ENCODE measurements at regions not wholly inside any gene's neighbourhood (a gene's known extent, or its start where the extent isn't known, plus 50 kb on each side); places are given as distances from the start of the nearest gene placed in this dataset.

- Histone ChIP-seq H3K36me3 (ENCODE audit: control insufficient read depth in 2 of 3, insufficient read depth in 3 of 3, low read length in 3 of 3) (no peaks in the 10 kb centered on the region), H3K4me3 (ENCODE audit: low read length) (no peak overlapping the region), H3K9me3 (ENCODE audit: control insufficient read depth in 2 of 3, low read length in 3 of 3) (peaks cover 0 to 9% (median 0%) of the 10 kb centered on the region in 3 experiments), H3K27me3 (ENCODE audit: control insufficient read depth in 2 of 2, insufficient read depth in 2 of 2, low read length in 2 of 2) (peaks cover 0 to 9% of the 10 kb centered on the region in 2 donors), H3K27ac (ENCODE audit: low read depth, low read length) (no peak overlapping the region), H3K4me1 (ENCODE audit: control insufficient read depth in 2 of 2, insufficient read depth in 2 of 2, low read length in 2 of 2) (no peaks in the 10 kb centered on the region)
- H3K9me3 Mint-ChIP-seq, result peaks cover 0 to 30% (median 15%) of the 10 kb centered on the region in 11 donors
- DNase-seq (no peak), ATAC-seq (no peak)
- ChIA-PET POLR2A (no interaction called here), CTCF (no interaction called here)
- intact Hi-C loops (cut with micrococcal nuclease), result no loop called here
- H3K4me1 Mint-ChIP-seq, result peaks cover 0 to 6% (median 0%) of the 10 kb centered on the region in 7 donors
- peaks cover 14 to 73% (median 58%) of the 10 kb centered on the region in 5 donors for H3K27me3 Mint-ChIP-seq
- H3K27ac Mint-ChIP-seq, result no peak overlapping the region
- H3K36me3 Mint-ChIP-seq, result peaks cover 0 to 14% (median 3%) of the 10 kb centered on the region in 5 donors
- no peak overlapping the region for H3K4me3 Mint-ChIP-seq
Measured at GRCh38 chr19:5392486-5392885, 51.9 kb upstream of the PTPRS start.

GRCh38 chr19:5393088-5393487 lies 52.5 kb upstream of the PTPRS start:
- CTCF ChIA-PET, result no interaction called here
- Mint-ChIP-seq H3K9me3 (peaks cover 0 to 24% (median 12%) of the 10 kb centered on the region in 11 donors), H3K27ac (no peak overlapping the region)

GRCh38 chr19:5394551-5395505 lies 54.2 kb upstream of the PTPRS start:
- H3K4me3 ChIP-seq (ENCODE audit: low read length), result no peak overlapping the region
- CTCF ChIA-PET, result interaction anchor here (0.6 kb wide), 1 partner anchor 183 kb away, joined by 3 read pairs; no protein-coding TSS in a partner anchor
- Mint-ChIP-seq H3K4me3 (no peak overlapping the region), H3K36me3 (peaks cover 0 to 10% (median 0%) of the 10 kb centered on the region in 5 donors), H3K27ac (no peak overlapping the region), H3K9me3 (peaks cover 0 to 11% (median 6%) of the 10 kb centered on the region in 11 donors), H3K4me1 (peaks cover 0 to 9% (median 0%) of the 10 kb centered on the region in 7 donors), H3K27me3 (peaks cover 18 to 83% (median 65%) of the 10 kb centered on the region in 5 donors)
- no peaks in the 10 kb centered on the region for H3K36me3 ChIP-seq (ENCODE audit: control insufficient read depth in 2 of 3, insufficient read depth in 3 of 3, low read length in 3 of 3)
- intact Hi-C loops (cut with micrococcal nuclease), result no loop called here
- POLR2A ChIA-PET, result no interaction called here
- H3K27me3 ChIP-seq (ENCODE audit: control insufficient read depth in 2 of 2, insufficient read depth in 2 of 2, low read length in 2 of 2), result peaks cover 0 to 9% of the 10 kb centered on the region in 2 donors
- no peak for DNase-seq
- no peak overlapping the region for H3K27ac ChIP-seq (ENCODE audit: low read depth, low read length)
- peaks cover 0 to 7% (median 0%) of the 10 kb centered on the region in 3 experiments for H3K9me3 ChIP-seq (ENCODE audit: control insufficient read depth in 2 of 3, low read length in 3 of 3)
- H3K4me1 ChIP-seq (ENCODE audit: control insufficient read depth in 2 of 2, insufficient read depth in 2 of 2, low read length in 2 of 2), result no peaks in the 10 kb centered on the region
- ATAC-seq, result no peak

More at GRCh38 chr19:5393088-5393487, 52.5 kb upstream of the PTPRS start:
- Histone ChIP-seq H3K27me3 (ENCODE audit: control insufficient read depth in 2 of 2, insufficient read depth in 2 of 2, low read length in 2 of 2) (peaks cover 0 to 9% of the 10 kb centered on the region in 2 donors), H3K36me3 (ENCODE audit: control insufficient read depth in 2 of 3, insufficient read depth in 3 of 3, low read length in 3 of 3) (no peaks in the 10 kb centered on the region), H3K4me3 (ENCODE audit: low read length) (no peak overlapping the region), H3K9me3 (ENCODE audit: control insufficient read depth in 2 of 3, low read length in 3 of 3) (peaks cover 0 to 9% (median 0%) of the 10 kb centered on the region in 3 experiments), H3K27ac (ENCODE audit: low read depth, low read length) (no peak overlapping the region), H3K4me1 (ENCODE audit: control insufficient read depth in 2 of 2, insufficient read depth in 2 of 2, low read length in 2 of 2) (no peaks in the 10 kb centered on the region)
- H3K36me3 Mint-ChIP-seq, result peaks cover 0 to 14% (median 3%) of the 10 kb centered on the region in 5 donors
- ATAC-seq (no peak), DNase-seq (no peak)
- POLR2A ChIA-PET, result no interaction called here
- peaks cover 0 to 8% (median 0%) of the 10 kb centered on the region in 7 donors for H3K4me1 Mint-ChIP-seq
- H3K4me3 Mint-ChIP-seq, result no peak overlapping the region
- intact Hi-C loops (cut with micrococcal nuclease), result no loop called here
- H3K27me3 Mint-ChIP-seq, result peaks cover 17 to 73% (median 58%) of the 10 kb centered on the region in 5 donors

- intact Hi-C loops (cut with micrococcal nuclease), result no loop called here
- H3K27me3 Mint-ChIP-seq, result peaks cover 18 to 84% (median 65%) of the 10 kb centered on the region in 5 donors
- no peak overlapping the region for H3K27ac Mint-ChIP-seq
- peaks cover 0 to 9% of the 10 kb centered on the region in 2 donors for H3K27me3 ChIP-seq (ENCODE audit: control insufficient read depth in 2 of 2, insufficient read depth in 2 of 2, low read length in 2 of 2)
- H3K9me3 ChIP-seq (ENCODE audit: control insufficient read depth in 2 of 3, low read length in 3 of 3), result peaks cover 0 to 7% (median 0%) of the 10 kb centered on the region in 3 experiments
- H3K36me3 ChIP-seq (ENCODE audit: control insufficient read depth in 2 of 3, insufficient read depth in 3 of 3, low read length in 3 of 3), result no peaks in the 10 kb centered on the region
- H3K4me3 Mint-ChIP-seq, result no peak overlapping the region
- no peaks in the 10 kb centered on the region for H3K4me1 ChIP-seq (ENCODE audit: control insufficient read depth in 2 of 2, insufficient read depth in 2 of 2, low read length in 2 of 2)
- peaks cover 0 to 11% (median 6%) of the 10 kb centered on the region in 11 donors for H3K9me3 Mint-ChIP-seq
- H3K27ac ChIP-seq (ENCODE audit: low read depth, low read length), result no peak overlapping the region
- H3K4me1 Mint-ChIP-seq, result peaks cover 0 to 9% (median 0%) of the 10 kb centered on the region in 7 donors
- POLR2A ChIA-PET, result no interaction called here
- ATAC-seq (no peak), DNase-seq (no peak)
- CTCF ChIA-PET, result no interaction called here
- H3K4me3 ChIP-seq (ENCODE audit: low read length), result no peak overlapping the region
- H3K36me3 Mint-ChIP-seq, result peaks cover 0 to 10% (median 0%) of the 10 kb centered on the region in 5 donors
Measured at GRCh38 chr19:5395556-5395955, 54.9 kb upstream of the PTPRS start.

- H3K27me3 Mint-ChIP-seq, result peaks cover 18 to 84% (median 61%) of the 10 kb centered on the region in 5 donors
- no peak overlapping the region for H3K4me3 ChIP-seq (ENCODE audit: low read length)
- H3K4me1 Mint-ChIP-seq, result peaks cover 0 to 9% (median 0%) of the 10 kb centered on the region in 7 donors
- H3K36me3 Mint-ChIP-seq, result peaks cover 0 to 10% (median 0%) of the 10 kb centered on the region in 5 donors
- H3K27me3 ChIP-seq (ENCODE audit: control insufficient read depth in 2 of 2, insufficient read depth in 2 of 2, low read length in 2 of 2), result peaks cover 0 to 9% of the 10 kb centered on the region in 2 donors
- H3K9me3 ChIP-seq (ENCODE audit: control insufficient read depth in 2 of 3, low read length in 3 of 3), result peaks cover 0 to 7% (median 0%) of the 10 kb centered on the region in 3 experiments
- DNase-seq (no peak), ATAC-seq (no peak)
- POLR2A ChIA-PET, result no interaction called here
- intact Hi-C loops (cut with micrococcal nuclease), result no loop called here
- no peaks in the 10 kb centered on the region for H3K36me3 ChIP-seq (ENCODE audit: control insufficient read depth in 2 of 3, insufficient read depth in 3 of 3, low read length in 3 of 3)
- H3K27ac ChIP-seq (ENCODE audit: low read depth, low read length), result no peak overlapping the region
- CTCF ChIA-PET, result no interaction called here
- H3K9me3 Mint-ChIP-seq, result peaks cover 0 to 16% (median 6%) of the 10 kb centered on the region in 11 donors
- no peaks in the 10 kb centered on the region for H3K4me1 ChIP-seq (ENCODE audit: control insufficient read depth in 2 of 2, insufficient read depth in 2 of 2, low read length in 2 of 2)
- H3K4me3 Mint-ChIP-seq, result no peak overlapping the region
- no peak overlapping the region for H3K27ac Mint-ChIP-seq
Measured at GRCh38 chr19:5396096-5396939, 55.7 kb upstream of the PTPRS start.

- H3K27ac Mint-ChIP-seq, result no peak overlapping the region
Measured at GRCh38 chr19:5396963-5397362, 56.4 kb upstream of the PTPRS start.

More at GRCh38 chr19:5396963-5397362, 56.4 kb upstream of the PTPRS start:
- no peak overlapping the region for H3K27ac ChIP-seq (ENCODE audit: low read depth, low read length)
- H3K36me3 ChIP-seq (ENCODE audit: control insufficient read depth in 2 of 3, insufficient read depth in 3 of 3, low read length in 3 of 3), result no peaks in the 10 kb centered on the region
- DNase-seq (no peak), ATAC-seq (no peak)
- intact Hi-C loops (cut with micrococcal nuclease), result no loop called here
- peaks cover 0 to 9% of the 10 kb centered on the region in 2 donors for H3K27me3 ChIP-seq (ENCODE audit: control insufficient read depth in 2 of 2, insufficient read depth in 2 of 2, low read length in 2 of 2)
- H3K4me3 ChIP-seq (ENCODE audit: low read length), result no peak overlapping the region
- Mint-ChIP-seq H3K4me3 (no peak overlapping the region), H3K36me3 (peaks cover 0 to 10% (median 0%) of the 10 kb centered on the region in 5 donors), H3K4me1 (peaks cover 0 to 9% (median 0%) of the 10 kb centered on the region in 7 donors), H3K9me3 (peaks cover 0 to 16% (median 6%) of the 10 kb centered on the region in 11 donors), H3K27me3 (peaks cover 18 to 82% (median 54%) of the 10 kb centered on the region in 5 donors)
- H3K4me1 ChIP-seq (ENCODE audit: control insufficient read depth in 2 of 2, insufficient read depth in 2 of 2, low read length in 2 of 2), result no peaks in the 10 kb centered on the region
- peaks cover 0 to 7% (median 0%) of the 10 kb centered on the region in 3 experiments for H3K9me3 ChIP-seq (ENCODE audit: control insufficient read depth in 2 of 3, low read length in 3 of 3)
- ChIA-PET POLR2A (no interaction called here), CTCF (no interaction called here)

All from naive thymus-derived CD4-positive, alpha-beta T cell (primary cell).